ENCODE measurements at regions not wholly inside any gene's neighbourhood (a gene's known extent, or its start where the extent isn't known, plus 50 kb on each side); places are given as distances from the start of the nearest gene placed in this dataset.

GRCh38 chr18:73887801-73888200 is 259.8 kb downstream of the FBXO15 start:
- peaks cover 12% of the 10 kb centered on the region for H3K4me1 Mint-ChIP-seq
- no peaks in the 10 kb centered on the region for H3K4me1 ChIP-seq (ENCODE audit: control insufficient read depth, insufficient read depth, low read length)

GRCh38 chr18:73884868-73885267 is 262.8 kb downstream of the FBXO15 start:
- no peak for DNase-seq
- Mint-ChIP-seq H3K27me3 (ENCODE audit: insufficient read depth) (no peaks in the 10 kb centered on the region), H3K4me3 (no peak overlapping the region), H3K27ac (no peak overlapping the region), H3K9me3 (no peaks in the 10 kb centered on the region), H3K4me1 (no peaks in the 10 kb centered on the region), H3K36me3 (ENCODE audit: low read depth) (no peaks in the 10 kb centered on the region)
- WGBS, 2 experiments (ENCODE audit: insufficient coverage in 1 of 2, insufficient read length in 1 of 2), result 98 to 100% methylated on average over 3 of the region's 3 CpGs
- Histone ChIP-seq H3K27ac (ENCODE audit: low read depth, low read length) (no peak overlapping the region), H3K9me3 (ENCODE audit: control insufficient read depth, low read length) (no peaks in the 10 kb centered on the region), H3K4me3 (ENCODE audit: low read length) (no peak overlapping the region), H3K27me3 (ENCODE audit: control insufficient read depth, insufficient read depth, low read length, poor library complexity, severe bottlenecking) (no peaks in the 10 kb centered on the region), H3K9ac (ENCODE audit: extremely low read depth, low read length, poor library complexity, severe bottlenecking) (no peak overlapping the region), H3K4me1 (ENCODE audit: control insufficient read depth, insufficient read depth, low read length) (no peaks in the 10 kb centered on the region), H3K36me3 (ENCODE audit: control insufficient read depth, insufficient read depth, low read length) (no peaks in the 10 kb centered on the region)
- no peak for TF ChIP-seq CTCF (conservative IDR thresholded peaks at IDR 0.05)

More at GRCh38 chr18:73887801-73888200, 259.8 kb downstream of the FBXO15 start:
- Histone ChIP-seq H3K36me3 (ENCODE audit: control insufficient read depth, insufficient read depth, low read length) (no peaks in the 10 kb centered on the region), H3K9ac (ENCODE audit: extremely low read depth, low read length, poor library complexity, severe bottlenecking) (no peak overlapping the region), H3K27me3 (ENCODE audit: control insufficient read depth, insufficient read depth, low read length, poor library complexity, severe bottlenecking) (no peaks in the 10 kb centered on the region), H3K9me3 (ENCODE audit: control insufficient read depth, low read length) (no peaks in the 10 kb centered on the region), H3K27ac (ENCODE audit: low read depth, low read length) (no peak overlapping the region), H3K4me3 (ENCODE audit: low read length) (no peak overlapping the region)
- Mint-ChIP-seq H3K36me3 (ENCODE audit: low read depth) (no peaks in the 10 kb centered on the region), H3K27me3 (ENCODE audit: insufficient read depth) (peaks cover 15% of the 10 kb centered on the region), H3K9me3 (no peaks in the 10 kb centered on the region), H3K27ac (no peak overlapping the region), H3K4me3 (no peak overlapping the region)
- no peak for DNase-seq
- 87 to 98% methylated on average over 3 of the region's 3 CpGs for WGBS, 2 experiments (ENCODE audit: insufficient coverage in 1 of 2, insufficient read length in 1 of 2)
- TF ChIP-seq CTCF (conservative IDR thresholded peaks at IDR 0.05), result no peak

- no peak overlapping the region for H3K27ac ChIP-seq (ENCODE audit: low read depth, low read length)
- H3K9ac ChIP-seq (ENCODE audit: extremely low read depth, low read length, poor library complexity, severe bottlenecking), result no peak overlapping the region
- no peaks in the 10 kb centered on the region for H3K27me3 Mint-ChIP-seq (ENCODE audit: insufficient read depth)
- H3K36me3 Mint-ChIP-seq (ENCODE audit: low read depth), result no peaks in the 10 kb centered on the region
- WGBS, 2 experiments (ENCODE audit: insufficient coverage in 1 of 2, insufficient read length in 1 of 2), result 85 to 88% methylated on average over 1 to 2 of the region's 2 CpGs
- DNase-seq, result no peak
- no peak overlapping the region for H3K4me3 ChIP-seq (ENCODE audit: low read length)
- no peaks in the 10 kb centered on the region for H3K36me3 ChIP-seq (ENCODE audit: control insufficient read depth, insufficient read depth, low read length)
- no peaks in the 10 kb centered on the region for H3K27me3 ChIP-seq (ENCODE audit: control insufficient read depth, insufficient read depth, low read length, poor library complexity, severe bottlenecking)
- H3K27ac Mint-ChIP-seq, result no peak overlapping the region
- no peak for TF ChIP-seq CTCF (conservative IDR thresholded peaks at IDR 0.05)
- H3K4me3 Mint-ChIP-seq, result no peak overlapping the region
- no peaks in the 10 kb centered on the region for H3K9me3 Mint-ChIP-seq
- H3K9me3 ChIP-seq (ENCODE audit: control insufficient read depth, low read length), result no peaks in the 10 kb centered on the region
- no peaks in the 10 kb centered on the region for H3K4me1 ChIP-seq (ENCODE audit: control insufficient read depth, insufficient read depth, low read length)
- H3K4me1 Mint-ChIP-seq, result no peaks in the 10 kb centered on the region
Measured at GRCh38 chr18:73881396-73881917, 266.2 kb downstream of the FBXO15 start.
